ENCODE measurements at regions not wholly inside any gene's neighbourhood (a gene's known extent, or its start where the extent isn't known, plus 50 kb on each side); places are given as distances from the start of the nearest gene placed in this dataset.

DNA sequence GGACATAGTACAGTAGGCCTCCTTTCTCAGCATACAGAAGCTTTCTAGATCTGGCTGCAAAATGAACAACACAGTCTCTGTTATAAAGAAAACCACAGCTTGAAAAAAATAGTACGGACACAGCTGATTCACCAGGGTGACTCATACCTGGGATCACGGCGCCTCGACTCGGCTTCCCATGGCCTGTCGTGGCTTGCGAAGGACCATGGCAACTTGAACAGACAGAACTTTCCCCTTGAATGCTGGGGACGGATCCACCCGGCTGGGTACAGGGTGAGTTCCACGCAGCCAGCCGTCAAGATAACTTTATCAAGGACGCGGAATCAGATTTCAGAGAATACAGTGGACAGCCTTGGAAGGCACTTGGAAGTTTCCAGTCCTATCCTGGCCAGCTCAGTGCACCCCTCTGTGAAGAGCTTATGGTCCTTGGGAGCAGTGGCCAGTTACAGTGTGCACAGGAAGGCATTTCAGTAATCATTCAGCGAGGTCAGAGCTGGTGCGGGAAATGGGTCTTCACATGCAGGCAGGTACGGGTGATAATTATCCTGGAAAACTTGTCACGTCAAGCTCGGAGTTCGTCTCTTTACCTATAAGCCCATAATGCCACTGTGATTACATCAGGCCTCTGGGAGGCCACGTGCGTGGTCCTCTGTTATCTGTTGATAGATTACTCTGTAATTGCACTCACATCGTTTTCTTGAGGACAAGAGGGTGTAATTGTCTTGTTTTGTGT lies 57.9 kb upstream of the MAF start:
- no peak for DNase-seq (ENCODE audit: low read depth)

DNA sequence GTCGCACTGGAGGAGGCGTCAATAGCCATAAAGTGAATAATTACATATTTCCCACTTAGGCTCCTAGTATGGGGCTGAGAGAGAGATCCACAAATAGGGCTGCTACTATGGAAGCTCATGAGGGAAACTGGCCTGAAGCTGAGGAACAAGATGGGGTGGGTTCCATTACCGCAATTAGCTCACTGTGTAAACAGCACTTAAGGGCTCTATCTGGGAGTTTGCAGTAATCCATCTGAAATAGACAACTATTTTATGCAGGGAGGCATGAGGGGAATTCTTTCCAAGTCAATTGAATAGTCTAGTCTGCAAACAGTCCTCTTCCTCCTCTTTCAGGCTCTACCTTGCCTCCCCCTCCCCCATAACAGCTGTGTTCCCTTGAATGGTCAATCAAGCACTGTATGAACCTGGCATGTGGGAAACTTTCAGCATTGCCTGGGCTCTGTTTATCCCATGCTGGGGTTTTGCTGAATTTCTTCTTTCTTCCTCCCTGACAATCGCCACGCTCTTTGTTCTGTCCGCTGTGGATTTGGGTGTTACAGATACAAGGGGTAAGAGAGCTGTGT lies 56.1 kb upstream of the MAF start:
- DNase-seq (ENCODE audit: low read depth), result no peak

DNA sequence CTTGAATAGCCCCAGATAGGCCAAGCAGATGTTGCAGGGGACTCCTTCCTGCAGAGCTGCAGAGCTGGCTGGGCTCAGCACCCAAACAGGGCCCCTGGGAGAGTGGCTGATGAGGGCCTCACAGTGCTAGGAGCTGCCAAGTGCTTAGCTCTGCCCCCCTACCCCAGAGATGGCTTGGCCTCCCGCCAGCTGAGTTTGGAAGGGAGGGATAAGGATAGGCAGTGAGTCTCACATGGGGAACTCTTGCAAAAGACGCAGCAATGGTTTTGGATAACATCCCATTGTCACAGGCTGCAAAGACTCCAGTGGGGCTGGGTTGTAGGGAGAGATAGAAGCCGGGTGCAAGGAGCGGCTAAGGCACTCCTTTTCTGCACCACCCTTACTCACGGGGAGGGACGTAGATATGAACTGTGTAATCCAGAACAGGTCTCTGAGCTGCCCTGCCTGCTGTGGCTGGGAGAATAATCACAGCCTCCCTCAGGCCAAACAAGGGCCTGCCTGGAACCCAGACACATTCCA lies 52.9 kb upstream of the MAF start:
- DNase-seq (ENCODE audit: low read depth), result no peak

DNA sequence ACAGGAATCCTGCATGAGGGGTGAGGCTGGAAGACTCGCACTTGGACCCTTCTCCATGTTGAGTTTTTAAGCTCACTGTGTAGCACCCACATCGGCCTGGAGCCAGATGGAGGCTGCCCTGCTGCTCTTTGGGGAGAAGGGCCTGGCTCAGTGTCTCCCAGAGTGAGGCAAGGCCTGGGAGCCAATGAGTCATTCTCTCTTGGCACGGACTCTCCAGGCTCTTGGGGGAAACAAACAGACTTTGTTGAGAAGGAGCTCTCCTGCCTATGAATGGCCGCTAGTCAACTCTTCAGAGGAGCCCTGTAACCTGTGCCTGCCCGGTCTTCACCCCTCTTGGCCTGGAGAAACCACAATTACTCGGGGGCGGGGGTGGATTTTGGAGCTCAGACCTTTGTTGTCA lies 50.8 kb upstream of the MAF start:
- DNase-seq (ENCODE audit: low read depth), result no peak
